Panc1 (cell line): ENCODE measurements at regions not wholly inside any gene's neighbourhood (a gene's known extent, or its start where the extent isn't known, plus 50 kb on each side); places are given as distances from the start of the nearest gene placed in this dataset.

Experiments used
- ATAC-seq: fragments of 200-7000 bp; cut with Tn5 transposase; 2 replicates; pipeline ENCODE4 v1.9.1; 2020; ENCODE audit warnings: mild to moderate bottlenecking, moderate library complexity
- BruUV-seq: library from RNA; stranded (reverse); fragments of 400-500 nt; replicated peaks from 2 replicates; lab custom pipeline; 2021; lab: Mats Ljungman, UMichigan
- CTCF ChIA-PET: fragments of 300-600 bp; sonication (Branson Sonifier 250); formaldehyde crosslinking; loops from one replicate; lab custom pipeline; 2022; ENCODE audit warnings: antibody characterized with exemption; lab: Charles Lee
- POLR2A ChIA-PET: fragments of 300-600 bp; sonication (Branson Sonifier 250); formaldehyde crosslinking; loops from one replicate; lab custom pipeline; 2022; ENCODE audit warnings: antibody characterized with exemption; lab: Charles Lee
- DNase-seq: peaks from one replicate; pipeline ENCODE4 v3.0.0-alpha.2; 2010; ENCODE audit warnings: low read depth, low spot score
- H3K27ac ChIP-seq: 2 replicates; pipeline ENCODE4 v1.5.1; 2011; ENCODE audit warnings: mild to moderate bottlenecking, low read length, inconsistent platforms
- H3K27me3 ChIP-seq: fragments of 200-500 bp; sonication (Bioruptor generic); 2 replicates; pipeline ENCODE4 v1.6.0; 2014; ENCODE audit warnings: low read length, inconsistent platforms; ENCODE audit not compliant: control insufficient read depth, insufficient read depth
- H3K36me3 ChIP-seq: fragments of 200-500 bp; sonication (Bioruptor generic); 2 replicates; pipeline ENCODE4 v1.5.1; 2014; ENCODE audit warnings: inconsistent platforms, mild to moderate bottlenecking, low read length, moderate library complexity; ENCODE audit not compliant: control insufficient read depth, insufficient read depth
- H3K4me1 ChIP-seq: 2 replicates; pipeline ENCODE4 v1.5.1; 2011; ENCODE audit warnings: inconsistent platforms, mild to moderate bottlenecking, low read length, moderate library complexity; ENCODE audit not compliant: control insufficient read depth, insufficient read depth
- H3K4me3 ChIP-seq, 2 experiments: 2 replicates each; pipeline ENCODE4 v1.5.1; 2011 to 2012; ENCODE audit warnings: low read depth in 2 of 2, low read length in 2 of 2, mild to moderate bottlenecking in 2 of 2, inconsistent platforms in 1 of 2, moderate library complexity in 1 of 2
- H3K9me3 ChIP-seq: fragments of 200-500 bp; sonication (Bioruptor generic); 2 replicates; pipeline ENCODE4 v1.5.1; 2014; ENCODE audit warnings: low read depth, mild to moderate bottlenecking, inconsistent platforms, low read length, moderate library complexity; ENCODE audit not compliant: control insufficient read depth, insufficient read depth
- POLR2AphosphoS5 ChIP-seq: IDR thresholded peaks from 2 replicates; pipeline ENCODE4 v1.6.1; 2012; ENCODE audit warnings: mild to moderate bottlenecking, low read depth, low read length, moderate library complexity
- SIN3A ChIP-seq: IDR thresholded peaks from 2 replicates; pipeline ENCODE4 v1.6.1; 2012; ENCODE audit warnings: low read depth, mild to moderate bottlenecking, low read length, moderate library complexity, borderline replicate concordance; ENCODE audit not compliant: insufficient read depth
- TCF7L2 ChIP-seq: IDR thresholded peaks from 2 replicates; pipeline ENCODE4 v1.6.1; 2011; ENCODE audit warnings: mild to moderate bottlenecking, low read depth, low read length, inconsistent platforms
- in situ Hi-C: cut with HindIII; loops from 2 replicates; pipeline ENCODE4 v1.10.0; 2016; ENCODE audit warnings: low sequenced_read_pairs, low pct_unique_long_range_greater_than_20kb
- intact Hi-C: fragments of 100-400 bp; cut with micrococcal nuclease; formaldehyde crosslinking; loops from one replicate; pipeline ENCODE4 v1.10.0; 2022; ENCODE audit not compliant: unreplicated experiment
- TF ChIP-seq, protein P1 (sequence below), 2 experiments: IDR thresholded peaks; 2 replicates each; pipeline ENCODE4 v1.6.1; 2011 to 2012; ENCODE audit warnings: low read depth in 2 of 2, control low read depth in 1 of 2, low read length in 1 of 2, mild to moderate bottlenecking in 1 of 2, moderate library complexity in 1 of 2; ENCODE audit not compliant: insufficient read depth in 1 of 2
- TF ChIP-seq, protein P2 (sequence below): fragments of 450-650 bp; IDR thresholded peaks from 2 replicates; pipeline ENCODE4 v1.5.1; 2017; ENCODE audit warnings: mild to moderate bottlenecking

DNA sequence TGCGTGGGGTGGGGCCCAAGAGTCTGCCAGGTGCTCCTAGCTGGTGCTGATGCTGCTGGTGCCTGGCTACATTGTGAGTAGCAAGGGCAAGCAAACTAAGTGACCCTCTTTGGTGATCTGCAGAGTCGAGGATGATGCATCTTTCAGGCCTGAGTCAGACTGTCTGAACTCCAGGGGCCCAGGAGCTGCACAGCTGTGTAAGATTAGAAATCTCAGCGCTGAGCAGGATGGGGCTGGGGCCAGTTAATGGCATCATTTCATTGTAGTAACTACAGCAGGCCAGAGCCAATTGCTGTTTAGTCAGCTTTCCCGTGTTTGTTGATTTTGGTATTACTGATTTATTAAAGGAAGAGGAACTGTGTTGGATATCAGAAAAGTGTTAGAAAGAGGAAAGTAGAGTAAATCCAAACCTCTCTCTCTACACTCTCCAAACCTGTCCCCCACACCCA, 365.2 kb downstream of the PAX1 start:
- in situ Hi-C loops: no loop called here
- DNase-seq (no peak), ATAC-seq (no peak)
- Histone ChIP-seq H3K4me3 (no peak overlapping the region), H3K36me3 (no peaks in the 10 kb centered on the region), H3K4me1 (no peaks in the 10 kb centered on the region), H3K9me3 (no peaks in the 10 kb centered on the region), H3K27ac (no peak overlapping the region), H3K27me3 (no peaks in the 10 kb centered on the region)
- TF ChIP-seq, protein P1, sequence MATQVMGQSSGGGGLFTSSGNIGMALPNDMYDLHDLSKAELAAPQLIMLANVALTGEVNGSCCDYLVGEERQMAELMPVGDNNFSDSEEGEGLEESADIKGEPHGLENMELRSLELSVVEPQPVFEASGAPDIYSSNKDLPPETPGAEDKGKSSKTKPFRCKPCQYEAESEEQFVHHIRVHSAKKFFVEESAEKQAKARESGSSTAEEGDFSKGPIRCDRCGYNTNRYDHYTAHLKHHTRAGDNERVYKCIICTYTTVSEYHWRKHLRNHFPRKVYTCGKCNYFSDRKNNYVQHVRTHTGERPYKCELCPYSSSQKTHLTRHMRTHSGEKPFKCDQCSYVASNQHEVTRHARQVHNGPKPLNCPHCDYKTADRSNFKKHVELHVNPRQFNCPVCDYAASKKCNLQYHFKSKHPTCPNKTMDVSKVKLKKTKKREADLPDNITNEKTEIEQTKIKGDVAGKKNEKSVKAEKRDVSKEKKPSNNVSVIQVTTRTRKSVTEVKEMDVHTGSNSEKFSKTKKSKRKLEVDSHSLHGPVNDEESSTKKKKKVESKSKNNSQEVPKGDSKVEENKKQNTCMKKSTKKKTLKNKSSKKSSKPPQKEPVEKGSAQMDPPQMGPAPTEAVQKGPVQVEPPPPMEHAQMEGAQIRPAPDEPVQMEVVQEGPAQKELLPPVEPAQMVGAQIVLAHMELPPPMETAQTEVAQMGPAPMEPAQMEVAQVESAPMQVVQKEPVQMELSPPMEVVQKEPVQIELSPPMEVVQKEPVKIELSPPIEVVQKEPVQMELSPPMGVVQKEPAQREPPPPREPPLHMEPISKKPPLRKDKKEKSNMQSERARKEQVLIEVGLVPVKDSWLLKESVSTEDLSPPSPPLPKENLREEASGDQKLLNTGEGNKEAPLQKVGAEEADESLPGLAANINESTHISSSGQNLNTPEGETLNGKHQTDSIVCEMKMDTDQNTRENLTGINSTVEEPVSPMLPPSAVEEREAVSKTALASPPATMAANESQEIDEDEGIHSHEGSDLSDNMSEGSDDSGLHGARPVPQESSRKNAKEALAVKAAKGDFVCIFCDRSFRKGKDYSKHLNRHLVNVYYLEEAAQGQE (IDR thresholded peaks at IDR 0.05; ENCODE audit: insufficient read depth in 1 of 2, low read depth in 2 of 2, low read length in 1 of 2): no peak
- TF ChIP-seq POLR2AphosphoS5: no peak
- TF ChIP-seq, protein P2, sequence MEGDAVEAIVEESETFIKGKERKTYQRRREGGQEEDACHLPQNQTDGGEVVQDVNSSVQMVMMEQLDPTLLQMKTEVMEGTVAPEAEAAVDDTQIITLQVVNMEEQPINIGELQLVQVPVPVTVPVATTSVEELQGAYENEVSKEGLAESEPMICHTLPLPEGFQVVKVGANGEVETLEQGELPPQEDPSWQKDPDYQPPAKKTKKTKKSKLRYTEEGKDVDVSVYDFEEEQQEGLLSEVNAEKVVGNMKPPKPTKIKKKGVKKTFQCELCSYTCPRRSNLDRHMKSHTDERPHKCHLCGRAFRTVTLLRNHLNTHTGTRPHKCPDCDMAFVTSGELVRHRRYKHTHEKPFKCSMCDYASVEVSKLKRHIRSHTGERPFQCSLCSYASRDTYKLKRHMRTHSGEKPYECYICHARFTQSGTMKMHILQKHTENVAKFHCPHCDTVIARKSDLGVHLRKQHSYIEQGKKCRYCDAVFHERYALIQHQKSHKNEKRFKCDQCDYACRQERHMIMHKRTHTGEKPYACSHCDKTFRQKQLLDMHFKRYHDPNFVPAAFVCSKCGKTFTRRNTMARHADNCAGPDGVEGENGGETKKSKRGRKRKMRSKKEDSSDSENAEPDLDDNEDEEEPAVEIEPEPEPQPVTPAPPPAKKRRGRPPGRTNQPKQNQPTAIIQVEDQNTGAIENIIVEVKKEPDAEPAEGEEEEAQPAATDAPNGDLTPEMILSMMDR: no peak
- BruUV-seq: no TSS peak
- intact Hi-C loops: no loop called here
- POLR2A ChIA-PET: no interaction called here
- CTCF ChIA-PET: no interaction called here

DNA sequence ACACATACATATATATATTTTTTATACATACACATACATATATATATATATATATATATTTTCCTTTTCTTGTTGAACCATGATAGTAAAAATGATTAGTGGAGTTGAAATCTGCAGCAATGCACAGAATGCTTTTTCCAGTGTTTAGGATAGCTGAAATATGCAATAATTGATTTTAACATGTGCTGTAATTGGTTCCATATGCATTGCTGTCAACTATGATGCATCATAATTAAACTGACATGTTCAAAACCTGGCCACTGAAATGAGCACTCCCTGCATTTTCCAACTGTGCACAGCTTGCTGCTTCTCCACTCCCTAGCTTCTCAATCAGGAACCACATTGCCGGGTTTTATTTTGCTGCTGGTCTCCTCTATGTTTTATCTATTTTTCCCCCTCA, 358.3 kb downstream of the PAX1 start:
- H3K27me3 ChIP-seq: no peaks in the 10 kb centered on the region
- H3K36me3 ChIP-seq: no peaks in the 10 kb centered on the region
- intact Hi-C loops (no loop called here), in situ Hi-C loops (no loop called here)
- ATAC-seq (no peak), DNase-seq (no peak)
- no peak overlapping the region for H3K4me3 ChIP-seq
- no TSS peak for BruUV-seq
- POLR2A ChIA-PET: no interaction called here
- no peak overlapping the region for H3K27ac ChIP-seq
- H3K4me1 ChIP-seq: no peaks in the 10 kb centered on the region
- CTCF ChIA-PET: no interaction called here
- TF ChIP-seq POLR2AphosphoS5: no peak
- no peaks in the 10 kb centered on the region for H3K9me3 ChIP-seq

DNA sequence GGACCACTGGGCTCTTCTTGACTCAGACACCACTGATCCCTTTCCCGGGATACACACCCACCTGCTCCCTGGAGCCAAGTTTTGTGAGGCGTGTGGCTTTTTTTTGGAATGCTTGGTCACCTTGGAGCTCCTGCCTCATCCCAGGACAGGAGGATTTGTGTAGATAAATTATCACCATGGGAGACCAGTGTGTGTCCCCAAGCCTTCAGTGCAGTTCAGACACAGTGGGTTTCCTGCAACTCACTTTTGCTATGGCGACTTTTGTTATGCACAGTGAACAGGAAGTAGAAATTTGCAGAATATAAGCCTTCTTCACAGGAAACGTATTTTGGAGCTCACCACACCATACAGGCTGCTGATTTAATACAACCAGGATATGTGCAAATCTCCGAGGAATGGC, 357.4 kb downstream of the PAX1 start:
- no peak for ATAC-seq
- ChIA-PET POLR2A (no interaction called here), CTCF (no interaction called here)
- no peak overlapping the region for H3K4me3 ChIP-seq
- in situ Hi-C loops (no loop called here), intact Hi-C loops (no loop called here)
- H3K9me3 ChIP-seq: no peaks in the 10 kb centered on the region
- BruUV-seq: no TSS peak
- no peaks in the 10 kb centered on the region for H3K27me3 ChIP-seq
- H3K27ac ChIP-seq: no peak overlapping the region
- no peak for DNase-seq
- no peaks in the 10 kb centered on the region for H3K4me1 ChIP-seq
- H3K36me3 ChIP-seq: no peaks in the 10 kb centered on the region
- TF ChIP-seq SIN3A (no peak), TCF7L2 (no peak), POLR2AphosphoS5 (no peak)
- TF ChIP-seq, protein P2: no peak
- TF ChIP-seq, protein P1 (IDR thresholded peaks at IDR 0.05; ENCODE audit: insufficient read depth in 1 of 2, low read depth in 2 of 2, low read length in 1 of 2): no peak
